H1 (cell line): ENCODE measurements at regions not wholly inside any gene's neighbourhood (a gene's known extent, or its start where the extent isn't known, plus 50 kb on each side); places are given as distances from the start of the nearest gene placed in this dataset.

Experiments
- CTCF ChIA-PET: fragments of 300-600 bp; sonication (Branson Sonifier 250); formaldehyde crosslinking; loops from one replicate; lab custom pipeline; 2021; ENCODE audit not compliant: partially characterized antibody; lab: Charles Lee
- POLR2A ChIA-PET: fragments of 300-600 bp; sonication (Branson Sonifier 250); formaldehyde crosslinking; loops from one replicate; lab custom pipeline; 2021; ENCODE audit warnings: inconsistent platforms; ENCODE audit not compliant: partially characterized antibody; lab: Charles Lee
- DNase-seq, 2 experiments: peaks; one replicate each; pipeline versions ENCODE4 v3.0.0 to v3.0.0-alpha.2; 2010 to 2022; ENCODE audit warnings: low spot score in 2 of 2, low read depth in 1 of 2, mixed read lengths in 1 of 2
- FAIRE-seq: peaks from 2 replicates; lab custom pipeline; 2011; peaks lifted over from hg19 to GRCh38; lab: Jason Lieb, UNC
- H2AFZ ChIP-seq: 2 replicates; pipeline ENCODE4 v1.8.1; 2012; ENCODE audit warnings: low read length, inconsistent platforms
- H2AK5ac ChIP-seq: 2 replicates; pipeline ENCODE4 v1.6.1; 2013; ENCODE audit warnings: low read depth, low read length
- H2BK120ac ChIP-seq: replicated peaks from 2 replicates; pipeline ENCODE3; 2013; ENCODE audit warnings: low read depth, low read length, inconsistent platforms
- H2BK12ac ChIP-seq: 2 replicates; pipeline ENCODE4 v1.6.1; 2013; ENCODE audit warnings: low read depth, low read length
- H2BK15ac ChIP-seq: 2 replicates; pipeline ENCODE4 v1.6.1; 2013; ENCODE audit warnings: low read length
- H2BK20ac ChIP-seq: 2 replicates; pipeline ENCODE4 v1.6.1; 2013; ENCODE audit warnings: low read length
- H2BK5ac ChIP-seq: 2 replicates; pipeline ENCODE4 v1.6.1; 2013; ENCODE audit warnings: low read depth, low read length
- H3K14ac ChIP-seq: 2 replicates; pipeline ENCODE4 v1.6.1; 2013; ENCODE audit warnings: inconsistent platforms; ENCODE audit not compliant: insufficient read length
- H3K18ac ChIP-seq: 2 replicates; pipeline ENCODE4 v1.6.1; 2013; ENCODE audit warnings: low read length; ENCODE audit errors: extremely low read depth
- H3K23ac ChIP-seq: 2 replicates; pipeline ENCODE4 v1.6.1; 2013; ENCODE audit warnings: inconsistent platforms; ENCODE audit not compliant: insufficient read length
- H3K23me2 ChIP-seq: 2 replicates; pipeline ENCODE4 v1.6.1; 2013; ENCODE audit warnings: low read depth, low read length
- H3K27ac ChIP-seq: 2 replicates; pipeline ENCODE4 v1.6.1; 2011; ENCODE audit warnings: low read depth, low read length, inconsistent platforms
- H3K27me3 ChIP-seq, 4 experiments: replicated peaks in 1 of 4; 1 replicate in 1 of 4; 2 replicates in 3 of 4; pipeline versions ENCODE4 v1.6.1 to v1.8.1; 2011 to 2013; ENCODE audit warnings: low read length in 3 of 4, mild to moderate bottlenecking in 3 of 4, inconsistent platforms in 2 of 4, mixed read lengths in 2 of 4, moderate library complexity in 1 of 4; ENCODE audit not compliant: control insufficient read depth in 3 of 4, insufficient read depth in 3 of 4; ENCODE audit errors: extremely low read depth in 1 of 4
- H3K36me3 ChIP-seq, 4 experiments: 2 replicates each; pipeline versions ENCODE4 v1.6.1 to v1.8.1; 2011 to 2013; ENCODE audit warnings: mild to moderate bottlenecking in 4 of 4, low read length in 3 of 4, moderate library complexity in 2 of 4, control low read depth in 1 of 4, inconsistent platforms in 1 of 4; ENCODE audit not compliant: insufficient read depth in 4 of 4, control insufficient read depth in 2 of 4
- H3K4ac ChIP-seq: replicated peaks from 2 replicates; pipeline ENCODE3; 2013; ENCODE audit warnings: low read length, low read depth, mixed read lengths, inconsistent platforms; ENCODE audit not compliant: insufficient read length
- H3K4me1 ChIP-seq, 4 experiments: replicated peaks in 1 of 4; 1 replicate in 1 of 4; 2 replicates in 3 of 4; pipeline versions ENCODE4 v1.6.1 to v1.8.1; 2011 to 2013; ENCODE audit warnings: low read length in 3 of 4, inconsistent platforms in 2 of 4, mixed read lengths in 1 of 4; ENCODE audit not compliant: insufficient read depth in 4 of 4, control insufficient read depth in 3 of 4
- H3K4me2 ChIP-seq, 2 experiments: 2 replicates each; pipeline versions ENCODE4 v1.6.1 to v1.8.1; 2011 to 2013; ENCODE audit warnings: low read depth in 2 of 2, low read length in 2 of 2, control low read depth in 1 of 2, inconsistent platforms in 1 of 2, mild to moderate bottlenecking in 1 of 2; ENCODE audit not compliant: insufficient read depth in 1 of 2
- H3K4me3 ChIP-seq, 4 experiments: fragments of 200-600, 300-600 bp in 1 of 4; sonication (generic), shearing (Covaris generic), sonication (Bioruptor Twin) in 1 of 4; 2 replicates each; pipeline versions ENCODE4 v1.5.1 to v1.8.1; 2011 to 2016; ENCODE audit warnings: low read length in 4 of 4, low read depth in 3 of 4, control low read depth in 2 of 4, inconsistent platforms in 2 of 4, mild to moderate bottlenecking in 2 of 4, mixed read lengths in 1 of 4, moderate library complexity in 1 of 4; ENCODE audit not compliant: insufficient read depth in 2 of 4; ENCODE audit errors: extremely low read depth in 1 of 4
- H3K56ac ChIP-seq: replicated peaks from 2 replicates; pipeline ENCODE3; 2013; ENCODE audit warnings: low read depth, mild to moderate bottlenecking, mixed read lengths, low read length, inconsistent platforms; ENCODE audit not compliant: insufficient read length
- H3K79me1 ChIP-seq: 2 replicates; pipeline ENCODE4 v1.6.1; 2013; ENCODE audit warnings: low read depth, low read length, control low read depth
- H3K79me2 ChIP-seq, 2 experiments: 2 replicates each; pipeline versions ENCODE4 v1.6.1 to v1.8.1; 2012 to 2013; ENCODE audit warnings: low read length in 2 of 2, mild to moderate bottlenecking in 2 of 2, inconsistent platforms in 1 of 2; ENCODE audit not compliant: insufficient read depth in 2 of 2, control insufficient read depth in 1 of 2
- H3K9ac ChIP-seq, 4 experiments: replicated peaks in 1 of 4; 1 replicate in 1 of 4; 2 replicates in 3 of 4; pipeline versions ENCODE4 v1.6.1 to v1.8.1; 2011 to 2013; ENCODE audit warnings: low read depth in 3 of 4, low read length in 3 of 4, control low read depth in 2 of 4, mild to moderate bottlenecking in 2 of 4, moderate library complexity in 2 of 4, inconsistent platforms in 1 of 4; ENCODE audit errors: extremely low read depth in 1 of 4
- H3K9me3 ChIP-seq, 2 experiments: 2 replicates each; pipeline versions ENCODE4 v1.6.1 to v1.8.1; 2012 to 2013; ENCODE audit warnings: mild to moderate bottlenecking in 2 of 2, moderate library complexity in 2 of 2, control low read depth in 1 of 2, inconsistent platforms in 1 of 2, low read depth in 1 of 2, low read length in 1 of 2, mixed read lengths in 1 of 2; ENCODE audit not compliant: insufficient read depth in 2 of 2
- H4K20me1 ChIP-seq, 2 experiments: replicated peaks in 1 of 2; 2 replicates each; pipeline versions ENCODE3 to v1.8.1; 2011 to 2013; ENCODE audit warnings: inconsistent platforms in 2 of 2, low read length in 2 of 2, mild to moderate bottlenecking in 1 of 2; ENCODE audit not compliant: insufficient read depth in 2 of 2, control insufficient read depth in 1 of 2
- H4K5ac ChIP-seq: 2 replicates; pipeline ENCODE4 v1.6.1; 2013; ENCODE audit warnings: low read length, low read depth, mixed read lengths, inconsistent platforms; ENCODE audit not compliant: insufficient read length
- H4K8ac ChIP-seq: 2 replicates; pipeline ENCODE4 v1.8.0; 2013; ENCODE audit warnings: mild to moderate bottlenecking, moderate library complexity, low read length, inconsistent platforms; ENCODE audit not compliant: insufficient read depth; ENCODE audit errors: extremely low read depth
- H4K91ac ChIP-seq: replicated peaks from 2 replicates; pipeline ENCODE3; 2013; ENCODE audit warnings: low read length, mixed read lengths, inconsistent platforms; ENCODE audit not compliant: insufficient read length
- BACH1 ChIP-seq: IDR thresholded peaks from 2 replicates; pipeline ENCODE4 v1.6.1; 2012; ENCODE audit warnings: low read length, improper control_type of control experiment
- CHD1 ChIP-seq: IDR thresholded peaks from 2 replicates; pipeline ENCODE4 v1.6.1; 2012; ENCODE audit warnings: low read depth, low read length, improper control_type of control experiment
- CTBP2 ChIP-seq: IDR thresholded peaks from 2 replicates; pipeline ENCODE4 v1.7.0; 2011; ENCODE audit warnings: borderline replicate concordance, mild to moderate bottlenecking, moderate library complexity, mixed read lengths, low read length; ENCODE audit not compliant: insufficient read depth, insufficient read length
- GTF2F1 ChIP-seq: IDR thresholded peaks from 2 replicates; pipeline ENCODE4 v1.6.1; 2012; ENCODE audit warnings: low read depth, low read length, improper control_type of control experiment, borderline replicate concordance
- KDM4A ChIP-seq: IDR thresholded peaks from one replicate; pipeline ENCODE4 v1.7.1; 2012; ENCODE audit warnings: low read depth, mild to moderate bottlenecking, moderate library complexity, low read length, inconsistent platforms; ENCODE audit not compliant: severe bottlenecking
- PHF8 ChIP-seq: fragments of 200-600 bp; sonication (generic); conservative IDR thresholded peaks from 2 replicates; pipeline ENCODE4 v1.7.1; 2012; ENCODE audit warnings: low read depth, mild to moderate bottlenecking, inconsistent platforms, low read length, moderate library complexity
- ZNF274 ChIP-seq: IDR thresholded peaks from 2 replicates; pipeline ENCODE4 v1.7.0; 2012; ENCODE audit warnings: low read length, borderline replicate concordance; ENCODE audit errors: extremely low read depth
- WGBS, 2 experiments: shearing (Covaris generic) in 1 of 2; methylation state at CpG; one replicate each; pipeline versions ENCODE4 v1.1.6 to v1.1.7; 2013 to 2015; ENCODE audit warnings: low lambda C conversion rate in 2 of 2, mixed read lengths in 2 of 2, inconsistent platforms in 1 of 2, low coverage in 1 of 2, missing lambda C conversion rate in 1 of 2; ENCODE audit not compliant: insufficient replicate concordance in 2 of 2, insufficient coverage in 1 of 2, insufficient read length in 1 of 2; ENCODE audit errors: extremely low coverage in 1 of 2, missing lambda C conversion rate in 1 of 2; 5-methylcytosine and 5-hydroxymethylcytosine counted together
- TF ChIP-seq, protein P1 (sequence below): IDR thresholded peaks from 2 replicates; pipeline ENCODE4 v1.6.1; 2012; ENCODE audit warnings: inconsistent platforms

DNA sequence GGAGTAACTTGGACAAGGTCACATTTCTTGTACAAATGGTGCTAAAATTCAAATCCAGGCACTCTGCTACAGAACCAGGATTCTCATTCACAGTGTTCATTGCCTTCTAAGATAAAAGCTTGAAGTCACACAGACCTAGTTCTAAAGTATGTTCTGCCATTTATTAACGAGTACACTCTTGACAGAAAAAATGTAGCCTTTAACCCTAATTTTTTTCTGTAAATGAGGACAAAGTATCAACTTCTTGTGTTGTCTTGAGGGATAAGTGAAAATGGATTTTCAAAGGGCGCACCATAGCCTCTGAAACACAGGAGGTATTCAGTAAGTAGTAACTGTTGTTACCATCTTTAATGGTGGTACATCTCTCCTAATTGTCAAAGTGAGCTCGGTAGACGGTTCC is 379.8 kb upstream of the FLRT2 start:
- no peak overlapping the region for H3K56ac ChIP-seq
- H3K4me3 ChIP-seq, result no peak overlapping the region
- ChIA-PET POLR2A (no interaction called here), CTCF (no interaction called here)
- H3K79me2 ChIP-seq, result no peaks in the 10 kb centered on the region
- H2BK20ac ChIP-seq, result no peak overlapping the region
- no peak overlapping the region for H3K4ac ChIP-seq
- no peak overlapping the region for H3K27ac ChIP-seq
- H3K9ac ChIP-seq, result no peak overlapping the region
- no peaks in the 10 kb centered on the region for H3K9me3 ChIP-seq
- H2AK5ac ChIP-seq, result no peak overlapping the region
- no peaks in the 10 kb centered on the region for H3K27me3 ChIP-seq
- H4K8ac ChIP-seq, result no peak overlapping the region
- no peak overlapping the region for H3K14ac ChIP-seq
- no peak overlapping the region for H3K4me2 ChIP-seq
- no peak overlapping the region for H4K5ac ChIP-seq
- H3K23me2 ChIP-seq, result no peaks in the 10 kb centered on the region; the same call in 1 of the 2 replicates
- no peak for DNase-seq
- no peak overlapping the region for H2BK5ac ChIP-seq
- H3K4me1 ChIP-seq, result no peaks in the 10 kb centered on the region
- 83% methylated on average over 4 of the region's 4 CpGs; no CpG with 5 or more reads in 1 of the 2 experiments for WGBS, 2 experiments
- no peak overlapping the region for H2BK120ac ChIP-seq
- no peak overlapping the region for H4K91ac ChIP-seq
- no peaks in the 10 kb centered on the region for H3K79me1 ChIP-seq
- no peaks in the 10 kb centered on the region for H3K36me3 ChIP-seq
- H3K23ac ChIP-seq, result no peak overlapping the region
- FAIRE-seq, result no peak
- H3K18ac ChIP-seq, result no peak overlapping the region
- H4K20me1 ChIP-seq, result no peaks in the 10 kb centered on the region
- H2BK12ac ChIP-seq, result no peak overlapping the region
- H2AFZ ChIP-seq, result no peak overlapping the region
- H2BK15ac ChIP-seq, result no peak overlapping the region
- no peak for TF ChIP-seq PHF8
- no peak for TF ChIP-seq ZNF274
- no peak for TF ChIP-seq GTF2F1
- no peak for TF ChIP-seq KDM4A
- TF ChIP-seq CHD1, result no peak
- no peak for TF ChIP-seq BACH1
- TF ChIP-seq, protein P1, sequence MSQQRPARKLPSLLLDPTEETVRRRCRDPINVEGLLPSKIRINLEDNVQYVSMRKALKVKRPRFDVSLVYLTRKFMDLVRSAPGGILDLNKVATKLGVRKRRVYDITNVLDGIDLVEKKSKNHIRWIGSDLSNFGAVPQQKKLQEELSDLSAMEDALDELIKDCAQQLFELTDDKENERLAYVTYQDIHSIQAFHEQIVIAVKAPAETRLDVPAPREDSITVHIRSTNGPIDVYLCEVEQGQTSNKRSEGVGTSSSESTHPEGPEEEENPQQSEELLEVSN, result no peak
- no peak for TF ChIP-seq CTBP2
